Neural cell (in vitro differentiated cells): ENCODE measurements at regions not wholly inside any gene's neighbourhood (a gene's known extent, or its start where the extent isn't known, plus 50 kb on each side); places are given as distances from the start of the nearest gene placed in this dataset.

Experiments
- H2AFZ ChIP-seq: fragments of 200-600, 300-800 bp; sonication (generic), shearing (Covaris generic); 2 replicates; pipeline ENCODE4 v1.6.0; 2014; ENCODE audit warnings: low read depth, mild to moderate bottlenecking, antibody characterized with exemption, low read length, moderate library complexity
- H3F3A ChIP-seq: fragments of 200-600 bp; shearing (Covaris generic); 2 replicates; pipeline ENCODE4 v1.6.1; 2016; ENCODE audit warnings: mild to moderate bottlenecking, moderate library complexity, mixed read lengths, antibody characterized with exemption, low read length; ENCODE audit not compliant: insufficient read depth, poor library complexity, severe bottlenecking
- H3K27ac ChIP-seq: fragments of 200-600, 300-800 bp; sonication (generic), shearing (Covaris generic); 2 replicates; pipeline ENCODE4 v1.5.1; 2014; ENCODE audit warnings: mild to moderate bottlenecking, low read length, moderate library complexity
- H3K27me3 ChIP-seq: fragments of 300-800, 200-600 bp; sonication (generic), shearing (Covaris generic); 2 replicates; pipeline ENCODE4 v1.6.0; 2014; ENCODE audit warnings: mild to moderate bottlenecking, low read depth, low read length, moderate library complexity; ENCODE audit not compliant: insufficient read depth
- H3K36me3 ChIP-seq: fragments of 300-800, 200-600 bp; sonication (generic), shearing (Covaris generic); 2 replicates; pipeline ENCODE4 v1.5.1; 2014; ENCODE audit warnings: mild to moderate bottlenecking, antibody characterized with exemption, low read length, moderate library complexity; ENCODE audit not compliant: insufficient read depth
- H3K4me2 ChIP-seq: fragments of 300-800, 200-600 bp; sonication (generic), shearing (Covaris generic); 2 replicates; pipeline ENCODE4 v1.6.0; 2014; ENCODE audit warnings: mild to moderate bottlenecking, low read length
- H3K4me3 ChIP-seq: fragments of 300-800, 200-600 bp; sonication (generic), shearing (Covaris generic); 2 replicates; pipeline ENCODE4 v1.5.1; 2014; ENCODE audit warnings: mild to moderate bottlenecking, low read length, moderate library complexity
- H3K79me2 ChIP-seq: fragments of 200-600 bp; shearing (Covaris generic); replicated peaks from 2 replicates; pipeline ENCODE4 v1.6.0; 2014; ENCODE audit warnings: mild to moderate bottlenecking, low read length, moderate library complexity; ENCODE audit not compliant: insufficient read depth
- H3K9ac ChIP-seq: fragments of 300-800, 200-600 bp; sonication (generic), shearing (Covaris generic); 2 replicates; pipeline ENCODE4 v1.6.1; 2016; ENCODE audit warnings: mild to moderate bottlenecking, low read length, mixed read lengths
- H3K9me2 ChIP-seq: fragments of 200-600 bp; shearing (Covaris generic); 2 replicates; pipeline ENCODE4 v1.6.1; 2016; ENCODE audit warnings: mild to moderate bottlenecking, low read length, mixed read lengths; ENCODE audit not compliant: insufficient read depth
- H3K9me3 ChIP-seq: fragments of 200-600, 300-800 bp; sonication (generic), shearing (Covaris generic); 2 replicates; pipeline ENCODE4 v1.6.1; 2016; ENCODE audit warnings: mild to moderate bottlenecking, mixed run types, low read length, moderate library complexity, mixed read lengths
- H4K20me1 ChIP-seq: fragments of 200-600 bp; shearing (Covaris generic); 2 replicates; pipeline ENCODE4 v1.6.1; 2016; ENCODE audit warnings: mild to moderate bottlenecking, mixed run types; ENCODE audit not compliant: insufficient read depth
- CTCF ChIP-seq: fragments of 450-650 bp; IDR thresholded peaks from 2 replicates; pipeline ENCODE4 v1.5.1; 2014; ENCODE audit warnings: antibody characterized with exemption, mild to moderate bottlenecking, moderate library complexity; ENCODE audit not compliant: poor library complexity, severe bottlenecking
- EP300 ChIP-seq: fragments of 450-650 bp; conservative IDR thresholded peaks from 2 replicates; pipeline ENCODE4 v1.6.1; 2014; ENCODE audit warnings: antibody characterized with exemption, mild to moderate bottlenecking, moderate library complexity; ENCODE audit not compliant: poor library complexity, severe bottlenecking
- EZH2 ChIP-seq: fragments of 200-600, 300-800 bp; shearing (Covaris generic), sonication (generic); IDR thresholded peaks from 2 replicates; pipeline ENCODE4 v1.6.1; 2014; ENCODE audit warnings: antibody characterized with exemption, low read length, borderline replicate concordance, mild to moderate bottlenecking; ENCODE audit not compliant: insufficient read depth, poor library complexity, severe bottlenecking
- MXI1 ChIP-seq: fragments of 450-650 bp; conservative IDR thresholded peaks from 2 replicates; pipeline ENCODE4 v1.6.1; 2014; ENCODE audit warnings: antibody characterized with exemption, mild to moderate bottlenecking; ENCODE audit not compliant: poor library complexity, severe bottlenecking
- POLR2AphosphoS5 ChIP-seq: IDR thresholded peaks from 2 replicates; pipeline ENCODE4 v1.6.1; 2012
- RAD21 ChIP-seq: fragments of 450-650 bp; conservative IDR thresholded peaks from 2 replicates; pipeline ENCODE4 v1.6.1; 2014; ENCODE audit warnings: antibody characterized with exemption, mild to moderate bottlenecking, moderate library complexity
- REST ChIP-seq: IDR thresholded peaks from 2 replicates; pipeline ENCODE4 v1.6.1; 2012; ENCODE audit warnings: borderline replicate concordance
- SMC3 ChIP-seq: fragments of 450-650 bp; conservative IDR thresholded peaks from 2 replicates; pipeline ENCODE4 v1.6.1; 2014; ENCODE audit warnings: antibody characterized with exemption, mild to moderate bottlenecking, moderate library complexity; ENCODE audit not compliant: poor library complexity
- TAF1 ChIP-seq: IDR thresholded peaks from 2 replicates; pipeline ENCODE4 v1.6.1; 2012; ENCODE audit warnings: low read depth

- H3K4me2 ChIP-seq: no peak overlapping the region
- H3K9me3 ChIP-seq: no peaks in the 10 kb centered on the region
- H3F3A ChIP-seq: no peaks in the 10 kb centered on the region
- no peaks in the 10 kb centered on the region for H4K20me1 ChIP-seq
- no peaks in the 10 kb centered on the region for H3K79me2 ChIP-seq
- H3K27me3 ChIP-seq: no peaks in the 10 kb centered on the region
- H3K36me3 ChIP-seq: no peaks in the 10 kb centered on the region
- no peaks in the 10 kb centered on the region for H3K9me2 ChIP-seq
- H3K9ac ChIP-seq: no peak overlapping the region
- no peak overlapping the region for H3K27ac ChIP-seq
- H3K4me3 ChIP-seq: no peak overlapping the region
- TF ChIP-seq EP300 (no peak), CTCF (no peak), TAF1 (no peak), REST (no peak), RAD21 (no peak), MXI1 (no peak), POLR2AphosphoS5 (no peak), EZH2 (no peak), SMC3 (no peak)
- H2AFZ ChIP-seq: no peak overlapping the region
These were observed 76.9 kb upstream of the NRXN1 start for GRCh38 chr2:51108794-51109193.

GRCh38 chr2:51107841-51108240 is 75.9 kb upstream of the NRXN1 start:
- no peaks in the 10 kb centered on the region for H3K27me3 ChIP-seq
- no peaks in the 10 kb centered on the region for H3K9me3 ChIP-seq
- no peak overlapping the region for H2AFZ ChIP-seq

GRCh38 chr2:51105811-51106210 is 73.9 kb upstream of the NRXN1 start:
- no peak overlapping the region for H3K4me3 ChIP-seq
- H3K27ac ChIP-seq: no peak overlapping the region
- no peak overlapping the region for H3K4me2 ChIP-seq
- H3K36me3 ChIP-seq: no peaks in the 10 kb centered on the region
- H3K79me2 ChIP-seq: no peaks in the 10 kb centered on the region
- H3F3A ChIP-seq: no peaks in the 10 kb centered on the region
- no peak overlapping the region for H2AFZ ChIP-seq
- H3K9me3 ChIP-seq: no peaks in the 10 kb centered on the region
- H3K27me3 ChIP-seq: no peaks in the 10 kb centered on the region
- TF ChIP-seq EP300 (no peak), CTCF (no peak), REST (no peak), POLR2AphosphoS5 (no peak), RAD21 (no peak), MXI1 (no peak), SMC3 (no peak), EZH2 (no peak), TAF1 (no peak)
- no peaks in the 10 kb centered on the region for H3K9me2 ChIP-seq
- no peak overlapping the region for H3K9ac ChIP-seq
- no peaks in the 10 kb centered on the region for H4K20me1 ChIP-seq

More at GRCh38 chr2:51107841-51108240, 75.9 kb upstream of the NRXN1 start:
- no peaks in the 10 kb centered on the region for H4K20me1 ChIP-seq
- no peak overlapping the region for H3K27ac ChIP-seq
- no peaks in the 10 kb centered on the region for H3F3A ChIP-seq
- H3K4me3 ChIP-seq: no peak overlapping the region
- H3K36me3 ChIP-seq: no peaks in the 10 kb centered on the region
- no peaks in the 10 kb centered on the region for H3K79me2 ChIP-seq
- no peak overlapping the region for H3K4me2 ChIP-seq
- TF ChIP-seq EZH2: no peak
- no peaks in the 10 kb centered on the region for H3K9me2 ChIP-seq
- H3K9ac ChIP-seq: no peak overlapping the region
